Osteoblast (primary cell): ENCODE measurements at regions not wholly inside any gene's neighbourhood (a gene's known extent, or its start where the extent isn't known, plus 50 kb on each side); places are given as distances from the start of the nearest gene placed in this dataset.
A peak's percentile ranks its signal among the peaks of the same experiment; 100 is the strongest.

Experiments used
- DNase-seq: peaks from one replicate; pipeline ENCODE4 v3.0.0; 2011; ENCODE audit warnings: low spot score, mixed read lengths; ENCODE audit not compliant: insufficient read length; ENCODE audit errors: missing footprints
- H2AFZ ChIP-seq: 2 replicates; pipeline ENCODE4 v1.6.0; 2011; ENCODE audit warnings: mild to moderate bottlenecking, low read length
- H3K27ac ChIP-seq: 2 replicates; pipeline ENCODE4 v1.5.1; 2011; ENCODE audit warnings: mild to moderate bottlenecking, low read depth, low read length, moderate library complexity
- H3K27me3 ChIP-seq: 2 replicates; pipeline ENCODE4 v1.6.0; 2012; ENCODE audit warnings: mild to moderate bottlenecking, control low read depth, inconsistent platforms, low read length, moderate library complexity; ENCODE audit not compliant: insufficient read depth
- H3K36me3 ChIP-seq: 2 replicates; pipeline ENCODE4 v1.5.1; 2011; ENCODE audit warnings: mild to moderate bottlenecking, low read length, control low read depth, moderate library complexity; ENCODE audit not compliant: insufficient read depth
- H3K4me1 ChIP-seq: 2 replicates; pipeline ENCODE4 v1.5.1; 2011; ENCODE audit warnings: mild to moderate bottlenecking, low read length, control low read depth, moderate library complexity; ENCODE audit not compliant: insufficient read depth
- H3K4me2 ChIP-seq: 2 replicates; pipeline ENCODE4 v1.6.0; 2011; ENCODE audit warnings: mild to moderate bottlenecking, low read length; ENCODE audit not compliant: insufficient read depth
- H3K4me3 ChIP-seq: fragments of 200-600 bp; sonication (generic); 3 replicates; pipeline ENCODE4 v1.5.1; 2012; ENCODE audit warnings: mild to moderate bottlenecking, low read length, inconsistent platforms; ENCODE audit not compliant: insufficient read depth
- H3K79me2 ChIP-seq: 2 replicates; pipeline ENCODE4 v1.6.0; 2012; ENCODE audit warnings: mild to moderate bottlenecking, low read length, control low read depth, inconsistent platforms; ENCODE audit not compliant: insufficient read depth
- H3K9me3 ChIP-seq: 2 replicates; pipeline ENCODE4 v1.5.1; 2011; ENCODE audit warnings: low read depth, low read length, control low read depth
- H4K20me1 ChIP-seq: 2 replicates; pipeline ENCODE4 v1.6.0; 2012; ENCODE audit warnings: mild to moderate bottlenecking, low read length, control low read depth; ENCODE audit not compliant: insufficient read depth
- TF ChIP-seq, protein P1 (sequence below): IDR thresholded peaks from 2 replicates; pipeline ENCODE4 v1.5.1; 2011; ENCODE audit warnings: mild to moderate bottlenecking, low read depth, low read length, moderate library complexity; ENCODE audit errors: extremely low read depth

DNA sequence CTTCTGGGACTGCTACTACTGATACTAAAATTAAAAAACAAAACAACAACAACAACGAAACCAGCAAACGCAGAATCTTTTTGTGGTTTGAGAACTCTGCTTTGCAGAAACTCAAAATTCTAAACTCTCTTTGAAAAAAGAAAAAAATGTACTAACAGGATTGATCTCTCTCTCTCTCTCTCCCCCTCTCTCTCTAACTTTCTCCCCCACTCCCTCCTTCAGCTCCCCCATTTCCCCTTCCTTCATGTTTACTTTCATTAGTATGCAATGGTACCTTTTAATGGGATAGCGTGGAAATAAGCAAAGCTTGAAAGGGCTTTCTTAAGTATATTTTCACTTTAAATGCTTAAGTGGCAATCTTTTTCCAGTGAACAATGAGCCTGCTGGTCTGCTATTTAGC is 562.6 kb upstream of the ADGRL2 start:
- no peaks in the 10 kb centered on the region for H3K9me3 ChIP-seq
- H3K4me1 ChIP-seq, result no peaks in the 10 kb centered on the region
- no peak for DNase-seq
- TF ChIP-seq, protein P1, sequence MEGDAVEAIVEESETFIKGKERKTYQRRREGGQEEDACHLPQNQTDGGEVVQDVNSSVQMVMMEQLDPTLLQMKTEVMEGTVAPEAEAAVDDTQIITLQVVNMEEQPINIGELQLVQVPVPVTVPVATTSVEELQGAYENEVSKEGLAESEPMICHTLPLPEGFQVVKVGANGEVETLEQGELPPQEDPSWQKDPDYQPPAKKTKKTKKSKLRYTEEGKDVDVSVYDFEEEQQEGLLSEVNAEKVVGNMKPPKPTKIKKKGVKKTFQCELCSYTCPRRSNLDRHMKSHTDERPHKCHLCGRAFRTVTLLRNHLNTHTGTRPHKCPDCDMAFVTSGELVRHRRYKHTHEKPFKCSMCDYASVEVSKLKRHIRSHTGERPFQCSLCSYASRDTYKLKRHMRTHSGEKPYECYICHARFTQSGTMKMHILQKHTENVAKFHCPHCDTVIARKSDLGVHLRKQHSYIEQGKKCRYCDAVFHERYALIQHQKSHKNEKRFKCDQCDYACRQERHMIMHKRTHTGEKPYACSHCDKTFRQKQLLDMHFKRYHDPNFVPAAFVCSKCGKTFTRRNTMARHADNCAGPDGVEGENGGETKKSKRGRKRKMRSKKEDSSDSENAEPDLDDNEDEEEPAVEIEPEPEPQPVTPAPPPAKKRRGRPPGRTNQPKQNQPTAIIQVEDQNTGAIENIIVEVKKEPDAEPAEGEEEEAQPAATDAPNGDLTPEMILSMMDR, result no peak
- no peaks in the 10 kb centered on the region for H3K36me3 ChIP-seq
- no peak overlapping the region for H2AFZ ChIP-seq
- H3K4me2 ChIP-seq, result peak overlapping the region; percentile 55
- H3K79me2 ChIP-seq, result no peaks in the 10 kb centered on the region
- H3K27ac ChIP-seq, result no peak overlapping the region
- H4K20me1 ChIP-seq, result no peaks in the 10 kb centered on the region
- peak overlapping the region; percentile 44 for H3K4me3 ChIP-seq
- no peaks in the 10 kb centered on the region for H3K27me3 ChIP-seq

DNA sequence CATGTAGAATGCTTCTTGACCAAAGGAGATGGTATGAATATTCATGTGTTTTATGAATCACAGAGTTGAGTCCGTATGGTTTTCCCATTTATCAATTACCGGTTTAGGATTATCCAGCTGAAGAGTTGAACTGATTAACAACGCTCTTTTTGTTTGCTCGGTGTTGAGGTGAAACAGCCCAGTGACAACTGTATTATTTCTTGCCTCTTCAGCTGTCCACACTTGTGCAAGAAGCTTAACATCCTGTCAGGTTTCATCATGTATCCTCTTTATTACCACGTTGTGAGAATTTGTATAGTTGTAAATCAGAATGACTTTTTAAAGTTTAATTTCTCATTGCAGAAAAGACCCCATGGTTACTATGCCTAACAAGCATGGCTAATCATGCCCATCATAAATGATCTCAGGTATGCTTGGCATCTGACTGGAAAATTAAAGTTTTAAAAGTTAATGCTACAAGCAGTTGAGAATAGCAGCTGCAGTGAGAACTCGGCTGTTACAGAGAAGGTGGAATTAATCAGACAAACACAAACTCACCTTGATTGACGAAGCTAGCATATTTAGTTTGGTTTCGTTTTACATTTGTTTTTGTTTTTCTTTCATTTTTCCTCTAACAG is 563.2 kb upstream of the ADGRL2 start:
- TF ChIP-seq, protein P1, result no peak
- no peaks in the 10 kb centered on the region for H3K79me2 ChIP-seq
- no peak overlapping the region for H3K27ac ChIP-seq
- DNase-seq, result no peak
- H2AFZ ChIP-seq, result peak overlapping the region; percentile 71
- no peaks in the 10 kb centered on the region for H3K27me3 ChIP-seq
- peak overlapping the region; percentile 44 for H3K4me3 ChIP-seq
- H3K4me2 ChIP-seq, result peak overlapping the region; percentile 55
- no peaks in the 10 kb centered on the region for H3K36me3 ChIP-seq
- no peaks in the 10 kb centered on the region for H4K20me1 ChIP-seq
- H3K9me3 ChIP-seq, result no peaks in the 10 kb centered on the region
- no peaks in the 10 kb centered on the region for H3K4me1 ChIP-seq

DNA sequence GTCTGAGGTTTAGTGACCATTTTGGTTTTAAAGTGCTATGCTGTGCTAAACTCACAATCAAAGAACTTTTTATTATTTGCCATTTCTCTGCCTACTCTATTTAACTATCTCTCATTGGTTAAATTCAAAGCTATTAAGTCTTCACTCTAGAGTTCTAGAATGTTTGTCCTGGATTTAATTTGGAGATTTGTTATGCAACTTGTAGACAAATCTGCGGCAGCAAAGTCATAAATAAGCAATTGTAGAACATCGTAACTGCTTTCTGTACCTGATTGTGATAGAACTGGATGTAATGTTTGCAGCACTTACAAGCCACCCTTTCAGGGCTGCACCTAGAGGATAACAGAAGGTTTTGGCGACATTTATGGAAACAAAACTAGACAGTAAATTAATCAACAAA is 566.5 kb upstream of the ADGRL2 start:
- Histone ChIP-seq H3K4me3 (no peak overlapping the region), H3K79me2 (no peaks in the 10 kb centered on the region), H2AFZ (no peak overlapping the region), H3K9me3 (no peaks in the 10 kb centered on the region), H3K4me1 (no peaks in the 10 kb centered on the region), H3K27me3 (no peaks in the 10 kb centered on the region), H3K4me2 (no peak overlapping the region), H4K20me1 (no peaks in the 10 kb centered on the region), H3K27ac (no peak overlapping the region), H3K36me3 (no peaks in the 10 kb centered on the region)
- TF ChIP-seq, protein P1, result no peak
- peak; percentile 6 for DNase-seq

DNA sequence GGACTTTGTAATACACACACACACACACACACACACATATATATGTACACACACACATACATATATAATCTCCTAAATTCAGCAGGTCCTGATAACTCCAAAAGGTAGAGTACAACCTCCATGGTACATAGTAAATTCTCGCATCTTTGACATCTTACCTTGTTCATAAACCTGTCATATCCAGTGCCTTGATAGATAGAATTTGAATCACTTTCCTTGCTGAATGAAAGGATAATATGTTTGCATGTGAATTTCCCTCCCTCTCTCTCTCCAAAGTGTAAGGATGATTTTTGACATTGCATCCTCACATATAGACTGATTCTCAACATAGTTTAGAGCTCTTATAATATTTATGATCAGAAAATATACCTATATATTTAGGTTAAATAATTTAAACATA is 567.1 kb upstream of the ADGRL2 start:
- no peaks in the 10 kb centered on the region for H4K20me1 ChIP-seq
- peak; percentile 3 for DNase-seq
- H2AFZ ChIP-seq, result no peak overlapping the region
- H3K79me2 ChIP-seq, result no peaks in the 10 kb centered on the region
- no peak overlapping the region for H3K4me3 ChIP-seq
- no peaks in the 10 kb centered on the region for H3K4me1 ChIP-seq
- H3K36me3 ChIP-seq, result no peaks in the 10 kb centered on the region
- H3K9me3 ChIP-seq, result no peaks in the 10 kb centered on the region
- H3K4me2 ChIP-seq, result no peak overlapping the region
- H3K27me3 ChIP-seq, result no peaks in the 10 kb centered on the region
- no peak overlapping the region for H3K27ac ChIP-seq
- TF ChIP-seq, protein P1, result no peak
